OCI-LY3 (cell line): ENCODE measurements at regions not wholly inside any gene's neighbourhood (a gene's known extent, or its start where the extent isn't known, plus 50 kb on each side); places are given as distances from the start of the nearest gene placed in this dataset.

Source experiments
- EZH2phosphoT487 ChIP-seq: fragments of 200-600 bp; shearing (Covaris generic); IDR thresholded peaks from 2 replicates; pipeline ENCODE4 v1.6.1; 2018; ENCODE audit warnings: antibody characterized with exemption, mixed run types, low read depth
- TF ChIP-seq, protein P1 (sequence below): fragments of 200-600, 300-600 bp; sonication (generic); IDR thresholded peaks from 2 replicates; pipeline ENCODE4 v1.5.1; 2014; ENCODE audit warnings: antibody characterized with exemption, low read length, low read depth

- TF ChIP-seq, protein P1, sequence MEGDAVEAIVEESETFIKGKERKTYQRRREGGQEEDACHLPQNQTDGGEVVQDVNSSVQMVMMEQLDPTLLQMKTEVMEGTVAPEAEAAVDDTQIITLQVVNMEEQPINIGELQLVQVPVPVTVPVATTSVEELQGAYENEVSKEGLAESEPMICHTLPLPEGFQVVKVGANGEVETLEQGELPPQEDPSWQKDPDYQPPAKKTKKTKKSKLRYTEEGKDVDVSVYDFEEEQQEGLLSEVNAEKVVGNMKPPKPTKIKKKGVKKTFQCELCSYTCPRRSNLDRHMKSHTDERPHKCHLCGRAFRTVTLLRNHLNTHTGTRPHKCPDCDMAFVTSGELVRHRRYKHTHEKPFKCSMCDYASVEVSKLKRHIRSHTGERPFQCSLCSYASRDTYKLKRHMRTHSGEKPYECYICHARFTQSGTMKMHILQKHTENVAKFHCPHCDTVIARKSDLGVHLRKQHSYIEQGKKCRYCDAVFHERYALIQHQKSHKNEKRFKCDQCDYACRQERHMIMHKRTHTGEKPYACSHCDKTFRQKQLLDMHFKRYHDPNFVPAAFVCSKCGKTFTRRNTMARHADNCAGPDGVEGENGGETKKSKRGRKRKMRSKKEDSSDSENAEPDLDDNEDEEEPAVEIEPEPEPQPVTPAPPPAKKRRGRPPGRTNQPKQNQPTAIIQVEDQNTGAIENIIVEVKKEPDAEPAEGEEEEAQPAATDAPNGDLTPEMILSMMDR, result no peak
- no peak for TF ChIP-seq EZH2phosphoT487
Observed at GRCh38 chr7:81154565-81154964, 235.7 kb upstream of the SEMA3C start.
